Activated T-helper 1 cell treated with anti-CD3 and anti-CD28 coated beads, Interleukin-12 subunit alpha, Interleukin-12 subunit beta, Interleukin-2, Interleukin-4 antibody, amounts not matched to agents 30 ng/mL and 10 ng/mL and 1 ng/mL, durations not matched to agents 14 hours and 24 hours and 36 hours (primary cell): ENCODE measurements at regions not wholly inside any gene's neighbourhood (a gene's known extent, or its start where the extent isn't known, plus 50 kb on each side); places are given as distances from the start of the nearest gene placed in this dataset.
A peak's percentile ranks its signal among the peaks of the same experiment; 100 is the strongest.
"Not testable (repeated sequence)": the region's sequence is repeated elsewhere in the genome, so short reads cannot be mapped to it uniquely, and the experiment has no call there.

ENCODE experiments used
- DNase-seq: peaks from one replicate; pipeline ENCODE4 v3.0.0; 2021; ENCODE audit warnings: low spot score
- H3K27ac Mint-ChIP-seq: one replicate; pipeline ENCODE4 v1.8.0; 2021; ENCODE audit warnings: mild to moderate bottlenecking, mixed read lengths
- H3K27me3 Mint-ChIP-seq: one replicate; pipeline ENCODE4 v1.8.0; 2022; ENCODE audit warnings: mild to moderate bottlenecking, moderate library complexity, mixed read lengths; ENCODE audit not compliant: insufficient read depth
- H3K36me3 Mint-ChIP-seq: one replicate; pipeline ENCODE4 v1.8.0; 2021; ENCODE audit warnings: low read depth, mixed read lengths
- H3K4me1 Mint-ChIP-seq: one replicate; pipeline ENCODE4 v1.8.0; 2021; ENCODE audit warnings: low read depth, mixed read lengths
- H3K4me3 Mint-ChIP-seq: one replicate; pipeline ENCODE4 v1.8.0; 2021; ENCODE audit warnings: mild to moderate bottlenecking, moderate library complexity, mixed read lengths
- H3K9me3 Mint-ChIP-seq: one replicate; pipeline ENCODE4 v1.8.0; 2021; ENCODE audit warnings: mixed read lengths
- intact Hi-C: fragments of 100-400 bp; cut with micrococcal nuclease; formaldehyde crosslinking; loops from one replicate; pipeline ENCODE4 v1.15.1; 2024

DNA sequence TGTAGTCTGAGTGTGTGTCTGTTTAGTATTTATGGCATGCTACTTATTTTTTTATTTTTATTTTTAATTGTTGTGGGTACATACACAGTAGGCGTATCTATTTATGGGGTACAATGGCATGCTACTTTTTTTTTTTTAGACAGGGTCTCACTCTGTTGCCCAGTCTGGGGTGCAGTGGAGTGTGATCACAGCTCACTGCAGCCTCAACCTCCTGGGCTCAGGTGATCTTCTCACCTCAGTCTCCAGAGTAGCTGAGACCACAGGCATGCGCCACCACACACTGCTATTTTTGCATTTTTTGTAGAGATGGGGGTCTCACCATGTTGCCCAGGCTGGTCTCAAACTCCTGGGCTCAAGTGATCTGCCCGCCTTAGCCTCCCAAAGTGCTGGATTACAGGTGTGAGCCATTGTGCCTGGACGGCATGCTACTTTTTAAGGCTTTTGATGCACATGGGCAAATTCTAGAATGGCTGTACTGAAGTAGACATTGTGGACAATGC lies 124.2 kb downstream of the KCNRG start:
- H3K4me1 Mint-ChIP-seq, H3K9me3 Mint-ChIP-seq, H3K36me3 Mint-ChIP-seq, intact Hi-C loops, H3K4me3 Mint-ChIP-seq, H3K27ac Mint-ChIP-seq, DNase-seq: not testable (repeated sequence)
- peaks cover 66% of the 10 kb centered on the region for H3K27me3 Mint-ChIP-seq

DNA sequence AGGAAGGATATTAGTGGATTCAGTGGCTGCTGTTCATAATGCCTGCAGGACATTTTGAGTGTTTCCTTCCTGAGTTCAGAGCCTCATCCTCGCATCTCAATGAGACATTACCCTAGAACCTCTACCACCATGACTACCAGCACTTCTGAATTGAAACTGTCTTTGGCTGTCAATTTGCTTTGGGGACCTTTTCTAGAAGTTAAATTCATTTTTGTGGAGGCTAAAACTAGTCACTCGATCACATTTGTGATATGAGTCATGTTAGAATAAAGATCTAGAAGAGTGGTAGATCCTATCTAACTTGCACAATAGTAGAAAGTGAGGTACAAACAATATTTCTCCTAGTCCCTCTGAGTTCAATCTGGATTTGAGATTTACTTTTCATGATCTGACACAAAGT lies 124.9 kb downstream of the KCNRG start:
- no peak for DNase-seq
- Mint-ChIP-seq H3K27me3 (peaks cover 63% of the 10 kb centered on the region), H3K4me3 (no peak overlapping the region), H3K27ac (no peak overlapping the region), H3K9me3 (peaks cover 3% of the 10 kb centered on the region), H3K4me1 (peaks cover 8% of the 10 kb centered on the region), H3K36me3 (no peaks in the 10 kb centered on the region)
- intact Hi-C loops: loop anchor here (1.0 to 2.0 kb wide), 3 partner anchors 8 to 45 kb away; no protein-coding TSS in a partner anchor

DNA sequence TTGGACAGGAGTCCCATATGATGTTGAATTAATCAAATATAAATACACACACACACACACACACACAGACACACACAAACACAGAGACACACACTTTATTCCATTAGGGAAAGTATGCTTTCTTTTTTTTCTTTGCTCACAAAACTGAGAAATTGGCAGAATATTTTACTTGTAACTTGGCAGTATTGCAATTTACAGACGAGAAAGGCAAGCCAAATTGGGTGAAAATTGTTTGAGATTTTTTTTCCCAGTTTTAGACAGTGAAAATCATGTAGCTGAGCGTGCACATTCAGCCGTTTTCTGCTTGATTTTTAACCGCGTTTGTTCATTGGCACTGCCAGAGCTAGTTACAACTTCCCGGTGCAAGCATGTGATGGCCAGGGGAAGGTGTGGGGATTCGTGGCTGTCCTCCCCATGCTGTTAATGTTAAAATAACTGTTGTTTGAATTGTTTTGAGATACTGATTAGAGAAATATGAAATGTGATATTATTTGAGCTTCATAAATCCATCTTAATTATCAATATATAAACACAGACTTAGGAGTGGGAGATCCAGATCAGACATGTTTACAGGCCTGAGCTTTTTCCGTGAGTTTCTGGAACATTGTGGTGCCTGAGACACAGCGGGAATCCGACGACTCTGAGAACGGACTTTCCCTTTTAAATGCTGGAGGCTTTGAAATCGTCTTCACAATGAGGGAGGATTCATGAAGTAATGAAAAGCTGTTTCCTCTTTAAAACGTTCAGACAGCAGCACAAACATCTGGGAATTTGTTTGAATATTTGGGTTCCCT lies 125.5 kb downstream of the KCNRG start:
- peaks cover 58% of the 10 kb centered on the region for H3K27me3 Mint-ChIP-seq
- H3K9me3 Mint-ChIP-seq: no peaks in the 10 kb centered on the region
- no peak overlapping the region for H3K27ac Mint-ChIP-seq
- H3K36me3 Mint-ChIP-seq: no peaks in the 10 kb centered on the region
- intact Hi-C loops: loop anchor here (1.0 to 2.0 kb wide), 3 partner anchors 8 to 45 kb away; no protein-coding TSS in a partner anchor
- DNase-seq: no peak
- H3K4me1 Mint-ChIP-seq: peaks cover 8% of the 10 kb centered on the region
- no peak overlapping the region for H3K4me3 Mint-ChIP-seq

DNA sequence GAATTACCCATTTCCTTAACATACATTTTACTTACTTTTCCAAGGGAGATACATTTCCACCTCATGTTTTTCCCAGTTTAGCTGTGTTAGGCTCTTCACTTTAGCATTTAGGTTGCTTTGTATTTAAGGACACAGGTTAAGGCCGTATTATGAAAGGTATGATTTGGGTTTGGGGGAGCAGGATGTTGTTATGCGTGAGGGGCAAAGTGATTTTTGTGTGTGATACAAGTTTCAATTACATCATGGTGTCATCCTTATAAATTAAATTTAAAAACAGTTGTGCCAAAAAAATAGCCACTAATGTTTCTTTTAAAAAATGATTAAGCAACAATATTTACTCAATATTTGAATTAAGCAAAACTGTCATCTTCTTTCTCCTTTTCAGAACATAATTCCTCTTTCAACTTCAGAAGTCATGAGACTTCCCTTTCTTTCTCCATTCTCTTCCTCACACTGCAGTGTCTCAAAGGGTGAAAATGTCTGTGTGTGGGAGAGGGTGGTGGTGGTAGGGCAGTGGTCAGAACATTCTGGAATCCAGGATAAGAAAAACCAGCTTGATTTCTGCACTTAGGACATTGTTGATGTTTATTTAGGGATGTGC lies 126.2 kb downstream of the KCNRG start:
- H3K27me3 Mint-ChIP-seq: peaks cover 58% of the 10 kb centered on the region
- intact Hi-C loops: loop anchor here (2.0 kb wide), 1 partner anchor 25 kb away; no protein-coding TSS in a partner anchor
- H3K4me1 Mint-ChIP-seq: peaks cover 8% of the 10 kb centered on the region
- no peaks in the 10 kb centered on the region for H3K36me3 Mint-ChIP-seq
- no peak for DNase-seq
- no peaks in the 10 kb centered on the region for H3K9me3 Mint-ChIP-seq
- no peak overlapping the region for H3K27ac Mint-ChIP-seq
- H3K4me3 Mint-ChIP-seq: no peak overlapping the region

DNA sequence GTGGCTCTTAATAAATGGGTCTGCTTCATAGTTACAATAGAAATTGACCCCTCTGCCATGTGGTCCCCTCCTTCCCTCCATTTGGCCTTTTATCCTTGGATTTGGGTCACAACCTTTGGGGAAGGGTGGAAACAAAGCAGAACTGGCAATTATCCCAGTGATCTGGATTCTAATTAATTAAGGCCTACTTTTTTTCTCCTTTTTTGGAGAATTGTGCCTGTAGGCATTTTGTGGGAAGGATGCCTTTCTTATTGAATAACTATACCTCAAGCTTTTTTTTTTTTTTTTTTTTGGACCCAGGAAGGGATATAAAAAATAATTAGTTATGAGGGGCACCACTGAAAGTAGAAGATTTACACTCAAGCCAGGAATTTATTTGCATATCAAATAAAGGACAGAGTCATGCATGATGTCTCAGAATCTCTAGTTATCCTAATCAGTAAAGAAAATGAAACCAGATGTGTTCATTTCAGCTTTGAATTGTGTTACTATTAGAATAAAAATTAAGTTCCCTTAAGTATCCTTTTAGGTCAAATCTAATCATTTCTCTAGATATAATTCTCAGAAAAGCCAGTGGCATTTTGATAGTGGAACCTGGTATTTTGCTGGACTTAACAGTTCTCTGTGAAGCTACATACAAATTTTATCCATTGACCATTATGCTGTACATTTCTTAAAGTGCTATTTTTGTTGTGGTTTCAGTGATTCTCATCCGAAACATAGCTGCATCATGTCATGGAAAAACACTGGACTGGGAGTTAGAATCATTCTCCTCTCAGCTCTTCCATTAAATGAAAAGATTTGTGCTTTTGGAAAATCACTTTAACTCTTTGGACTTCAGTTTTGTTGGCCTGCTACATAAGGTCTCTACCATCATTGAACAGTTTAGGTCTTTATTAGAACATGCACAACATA lies 129.3 kb downstream of the KCNRG start:
- no peaks in the 10 kb centered on the region for H3K36me3 Mint-ChIP-seq
- H3K9me3 Mint-ChIP-seq: no peaks in the 10 kb centered on the region
- H3K4me1 Mint-ChIP-seq: peaks cover 8% of the 10 kb centered on the region
- no peak overlapping the region for H3K27ac Mint-ChIP-seq
- no peak overlapping the region for H3K4me3 Mint-ChIP-seq
- peaks cover 47% of the 10 kb centered on the region for H3K27me3 Mint-ChIP-seq
- intact Hi-C loops: no loop called here
- DNase-seq: no peak

DNA sequence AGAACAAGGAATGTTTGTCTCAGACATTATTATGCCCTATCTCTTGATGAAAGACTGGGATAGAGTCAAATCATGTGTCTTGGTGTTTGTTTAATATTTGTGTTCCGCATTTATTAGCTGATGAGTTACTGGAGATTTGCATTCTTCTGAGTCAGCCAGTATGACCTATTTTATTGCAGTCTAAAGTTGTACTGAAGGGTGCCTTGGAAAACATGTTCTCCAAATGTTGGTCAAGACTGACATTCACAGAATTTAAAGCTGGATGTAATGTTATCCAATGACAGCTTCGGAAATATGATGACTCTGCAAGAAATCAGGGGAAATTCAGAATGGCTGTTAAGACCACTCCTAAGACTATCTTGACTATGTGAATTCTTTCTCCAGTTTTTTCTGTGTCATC lies 134.0 kb downstream of the KCNRG start:
- Mint-ChIP-seq H3K27ac (no peak overlapping the region), H3K36me3 (no peaks in the 10 kb centered on the region), H3K4me1 (peaks cover 17% of the 10 kb centered on the region), H3K4me3 (no peak overlapping the region), H3K27me3 (peaks cover 38% of the 10 kb centered on the region), H3K9me3 (no peaks in the 10 kb centered on the region)
- intact Hi-C loops: no loop called here
- DNase-seq: no peak

DNA sequence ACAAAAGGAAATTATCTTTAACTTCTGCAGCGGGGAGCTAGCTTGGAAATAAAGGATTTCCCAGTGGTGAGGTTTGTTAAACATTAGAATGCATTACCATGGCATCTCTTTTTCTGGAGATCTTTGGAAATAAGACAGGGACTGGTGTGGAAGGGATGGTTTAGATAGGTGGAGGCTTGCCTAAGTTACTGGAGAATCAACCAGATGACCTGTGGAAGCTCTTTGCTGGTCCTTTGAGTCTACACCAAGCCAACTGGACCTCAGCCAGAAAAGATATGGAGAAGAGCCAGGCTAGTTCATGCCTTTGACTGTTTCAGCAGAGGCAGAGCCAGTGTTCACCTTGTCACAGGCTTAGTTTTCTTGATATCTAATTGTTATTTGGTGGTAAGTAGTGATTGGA lies 134.7 kb downstream of the KCNRG start:
- no peak overlapping the region for H3K27ac Mint-ChIP-seq
- H3K4me3 Mint-ChIP-seq: no peak overlapping the region
- H3K4me1 Mint-ChIP-seq: peaks cover 17% of the 10 kb centered on the region
- no peak for DNase-seq
- intact Hi-C loops: no loop called here
- H3K36me3 Mint-ChIP-seq: no peaks in the 10 kb centered on the region
- peaks cover 36% of the 10 kb centered on the region for H3K27me3 Mint-ChIP-seq
- H3K9me3 Mint-ChIP-seq: no peaks in the 10 kb centered on the region

DNA sequence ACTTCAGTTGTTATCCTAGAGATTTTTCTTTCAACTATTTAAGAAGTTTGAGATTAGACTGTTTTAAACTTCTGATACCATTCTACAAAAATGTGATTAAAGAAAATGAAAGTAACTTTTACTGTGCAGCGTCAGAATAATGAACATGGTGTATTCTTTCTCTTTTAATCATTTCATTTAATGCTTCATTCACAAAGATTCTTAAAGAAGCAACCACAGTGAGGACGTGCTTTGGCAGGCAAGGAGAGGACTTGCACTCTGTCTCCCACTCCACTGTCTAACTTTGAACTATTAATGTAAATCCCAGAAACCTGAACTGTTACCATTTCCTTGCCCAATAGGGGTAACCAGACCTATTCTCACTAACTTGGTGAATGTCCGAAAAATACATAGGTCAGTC lies 137.0 kb downstream of the KCNRG start:
- no peaks in the 10 kb centered on the region for H3K9me3 Mint-ChIP-seq
- H3K27ac Mint-ChIP-seq: no peak overlapping the region
- intact Hi-C loops: no loop called here
- no peak for DNase-seq
- H3K4me1 Mint-ChIP-seq: peaks cover 17% of the 10 kb centered on the region
- no peaks in the 10 kb centered on the region for H3K36me3 Mint-ChIP-seq
- H3K27me3 Mint-ChIP-seq: peaks cover 31% of the 10 kb centered on the region
- H3K4me3 Mint-ChIP-seq: peak overlapping the region; percentile 28

DNA sequence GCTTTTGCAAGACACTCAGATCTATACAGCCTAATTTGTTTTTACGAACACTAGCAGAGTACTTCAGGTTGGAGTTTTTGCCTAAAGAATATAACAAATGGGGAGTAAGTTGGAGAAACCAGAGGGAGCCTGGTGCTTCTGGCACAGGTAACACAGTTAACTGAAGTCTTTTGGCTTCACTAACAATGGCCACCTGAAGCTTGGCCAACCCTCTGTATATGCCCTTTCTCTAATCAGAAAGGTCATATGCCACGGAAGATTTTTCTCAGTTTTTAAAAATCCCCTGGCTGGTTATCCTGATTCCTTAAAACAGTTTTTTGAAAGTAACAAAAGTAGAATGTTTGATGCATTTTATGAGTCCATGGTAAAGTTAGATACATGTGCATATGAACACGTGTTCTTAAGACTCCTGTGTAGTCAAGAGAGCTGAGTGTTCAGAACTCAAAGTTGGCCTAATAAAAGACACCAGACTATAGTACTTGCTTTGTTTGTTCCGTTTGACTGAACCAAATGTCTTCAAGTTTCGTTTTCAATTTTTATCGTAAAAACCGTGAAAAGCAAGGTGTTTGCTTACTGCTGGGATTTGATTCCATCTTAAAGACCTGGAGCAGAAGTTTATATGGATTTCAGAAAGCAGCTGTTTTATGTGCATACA lies 137.5 kb downstream of the KCNRG start:
- no peak overlapping the region for H3K27ac Mint-ChIP-seq
- H3K9me3 Mint-ChIP-seq: no peaks in the 10 kb centered on the region
- peaks cover 17% of the 10 kb centered on the region for H3K4me1 Mint-ChIP-seq
- H3K36me3 Mint-ChIP-seq: no peaks in the 10 kb centered on the region
- H3K27me3 Mint-ChIP-seq: peaks cover 31% of the 10 kb centered on the region
- intact Hi-C loops: no loop called here
- DNase-seq: no peak
- no peak overlapping the region for H3K4me3 Mint-ChIP-seq

DNA sequence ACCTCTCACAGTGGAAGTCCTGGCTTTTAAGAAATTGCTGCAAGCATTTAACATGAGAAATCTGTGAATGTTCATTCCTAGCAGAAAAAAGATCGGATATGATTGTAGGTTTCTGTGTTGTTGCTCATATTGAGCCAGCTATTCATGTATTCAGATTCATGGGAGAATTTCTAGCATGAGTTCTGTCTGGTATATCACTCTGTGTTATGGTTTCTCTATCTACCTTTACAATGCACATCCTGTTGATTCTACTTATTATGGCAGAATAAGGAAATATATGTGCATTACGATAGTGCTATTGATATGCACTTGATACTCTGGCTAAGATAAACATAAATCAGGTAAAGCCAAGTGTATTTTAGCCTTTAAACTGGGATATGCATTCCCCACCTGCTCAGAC lies 138.2 kb downstream of the KCNRG start:
- Mint-ChIP-seq H3K27me3 (peaks cover 30% of the 10 kb centered on the region), H3K27ac (no peak overlapping the region), H3K9me3 (no peaks in the 10 kb centered on the region), H3K36me3 (no peaks in the 10 kb centered on the region), H3K4me3 (no peak overlapping the region), H3K4me1 (peaks cover 17% of the 10 kb centered on the region)
- intact Hi-C loops: no loop called here
- DNase-seq: no peak

DNA sequence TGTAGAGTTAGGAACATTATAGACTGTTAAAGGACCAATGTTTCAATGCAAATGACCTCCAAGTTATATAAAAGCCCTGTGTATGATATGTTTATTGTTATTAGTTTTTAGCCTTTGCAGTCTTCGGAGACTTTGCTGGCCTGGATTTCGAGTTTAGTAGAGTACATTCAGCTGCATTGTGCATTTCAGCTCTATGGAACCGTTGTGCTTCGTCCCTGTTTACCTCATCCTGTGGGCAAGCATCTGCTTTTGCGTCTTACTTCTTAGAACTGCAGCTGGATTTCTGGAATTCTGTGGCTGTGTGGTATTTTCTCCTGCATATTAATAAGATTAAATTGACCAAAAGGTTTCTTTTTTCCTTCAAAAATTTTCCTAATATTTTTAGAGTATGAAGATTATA lies 138.6 kb downstream of the KCNRG start:
- Mint-ChIP-seq H3K36me3 (no peaks in the 10 kb centered on the region), H3K27me3 (peaks cover 26% of the 10 kb centered on the region)
- intact Hi-C loops: no loop called here

DNA sequence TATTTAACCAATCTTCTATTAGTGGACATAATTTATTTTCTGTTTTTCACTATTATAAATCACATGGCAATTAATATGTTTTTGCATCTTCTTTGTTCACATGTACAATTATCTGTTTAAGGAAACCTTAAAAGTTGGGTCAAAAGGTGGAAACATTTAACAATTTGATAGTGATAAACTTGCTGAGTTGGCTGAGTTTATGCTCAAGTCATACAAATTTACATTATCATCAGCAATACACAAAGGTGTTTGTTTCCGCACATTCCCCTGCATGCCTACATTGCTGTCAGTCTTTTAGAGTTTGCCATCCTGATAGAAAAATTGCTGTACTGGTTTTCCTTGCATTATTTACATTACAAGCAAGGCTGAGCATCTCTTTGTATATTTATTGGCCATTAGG lies 139.5 kb downstream of the KCNRG start:
- intact Hi-C loops: no loop called here
- peaks cover 21% of the 10 kb centered on the region for H3K27me3 Mint-ChIP-seq
- H3K9me3 Mint-ChIP-seq: no peaks in the 10 kb centered on the region
- DNase-seq: no peak
- no peak overlapping the region for H3K27ac Mint-ChIP-seq
- no peak overlapping the region for H3K4me3 Mint-ChIP-seq
- H3K4me1 Mint-ChIP-seq: peaks cover 17% of the 10 kb centered on the region
- no peaks in the 10 kb centered on the region for H3K36me3 Mint-ChIP-seq

More for the DNA sequence above, 138.6 kb downstream of the KCNRG start:
- DNase-seq: no peak
- Mint-ChIP-seq H3K4me3 (no peak overlapping the region), H3K4me1 (peaks cover 17% of the 10 kb centered on the region), H3K27ac (no peak overlapping the region), H3K9me3 (no peaks in the 10 kb centered on the region)
